HFF-Myc (cell line): ENCODE measurements at regions not wholly inside any gene's neighbourhood (a gene's known extent, or its start where the extent isn't known, plus 50 kb on each side); places are given as distances from the start of the nearest gene placed in this dataset.
"Not testable (repeated sequence)": the region's sequence is repeated elsewhere in the genome, so short reads cannot be mapped to it uniquely, and the experiment has no call there.

Source experiments
- DNase-seq: peaks from one replicate; pipeline ENCODE4 v3.0.0-alpha.2; 2011; ENCODE audit warnings: low read depth; ENCODE audit errors: extremely low read depth
- H3K4me3 ChIP-seq: replicated peaks from 2 replicates; pipeline ENCODE4 v1.5.1; 2011; ENCODE audit warnings: low read depth, mild to moderate bottlenecking, control low read depth, low read length
- TF ChIP-seq, protein P1 (sequence below): IDR thresholded peaks from 2 replicates; pipeline ENCODE4 v1.5.1; 2012; ENCODE audit warnings: mild to moderate bottlenecking, low read depth, low read length, control low read depth; ENCODE audit errors: missing control alignments

GRCh38 chr6:3970097-3970496 lies 108.8 kb downstream of the FAM217A start:
- H3K4me3 ChIP-seq = no peak overlapping the region
- TF ChIP-seq, protein P1, sequence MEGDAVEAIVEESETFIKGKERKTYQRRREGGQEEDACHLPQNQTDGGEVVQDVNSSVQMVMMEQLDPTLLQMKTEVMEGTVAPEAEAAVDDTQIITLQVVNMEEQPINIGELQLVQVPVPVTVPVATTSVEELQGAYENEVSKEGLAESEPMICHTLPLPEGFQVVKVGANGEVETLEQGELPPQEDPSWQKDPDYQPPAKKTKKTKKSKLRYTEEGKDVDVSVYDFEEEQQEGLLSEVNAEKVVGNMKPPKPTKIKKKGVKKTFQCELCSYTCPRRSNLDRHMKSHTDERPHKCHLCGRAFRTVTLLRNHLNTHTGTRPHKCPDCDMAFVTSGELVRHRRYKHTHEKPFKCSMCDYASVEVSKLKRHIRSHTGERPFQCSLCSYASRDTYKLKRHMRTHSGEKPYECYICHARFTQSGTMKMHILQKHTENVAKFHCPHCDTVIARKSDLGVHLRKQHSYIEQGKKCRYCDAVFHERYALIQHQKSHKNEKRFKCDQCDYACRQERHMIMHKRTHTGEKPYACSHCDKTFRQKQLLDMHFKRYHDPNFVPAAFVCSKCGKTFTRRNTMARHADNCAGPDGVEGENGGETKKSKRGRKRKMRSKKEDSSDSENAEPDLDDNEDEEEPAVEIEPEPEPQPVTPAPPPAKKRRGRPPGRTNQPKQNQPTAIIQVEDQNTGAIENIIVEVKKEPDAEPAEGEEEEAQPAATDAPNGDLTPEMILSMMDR = no peak
- DNase-seq = no peak

GRCh38 chr6:3973152-3973551 lies 105.8 kb downstream of the FAM217A start:
- H3K4me3 ChIP-seq, DNase-seq: not testable (repeated sequence)

- no peak overlapping the region for H3K4me3 ChIP-seq
- DNase-seq = peak; percentile 88
Observed at GRCh38 chr6:3977875-3978711, 100.8 kb downstream of the FAM217A start.

DNA sequence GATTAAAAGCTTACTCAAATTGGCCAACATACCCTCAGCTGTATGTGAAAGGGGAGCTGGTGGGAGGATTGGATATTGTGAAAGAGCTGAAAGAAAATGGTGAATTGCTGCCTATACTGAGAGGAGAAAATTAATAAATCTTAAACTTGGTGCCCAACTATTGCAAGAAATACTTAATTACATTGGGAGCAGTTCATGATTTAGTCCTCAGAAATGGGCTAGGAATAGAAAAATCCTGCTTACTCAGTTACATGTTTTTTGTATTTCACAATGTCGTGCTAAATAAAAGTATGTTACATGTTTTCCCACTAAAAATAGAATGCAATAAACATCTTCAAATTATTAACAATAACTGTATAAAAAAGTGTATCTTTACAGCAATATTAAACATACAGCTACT lies 100.0 kb downstream of the FAM217A start:
- H3K4me3 ChIP-seq, DNase-seq: not testable (repeated sequence)

More at GRCh38 chr6:3977875-3978711, 100.8 kb downstream of the FAM217A start:
- TF ChIP-seq, protein P1 = peak; percentile 77

DNA sequence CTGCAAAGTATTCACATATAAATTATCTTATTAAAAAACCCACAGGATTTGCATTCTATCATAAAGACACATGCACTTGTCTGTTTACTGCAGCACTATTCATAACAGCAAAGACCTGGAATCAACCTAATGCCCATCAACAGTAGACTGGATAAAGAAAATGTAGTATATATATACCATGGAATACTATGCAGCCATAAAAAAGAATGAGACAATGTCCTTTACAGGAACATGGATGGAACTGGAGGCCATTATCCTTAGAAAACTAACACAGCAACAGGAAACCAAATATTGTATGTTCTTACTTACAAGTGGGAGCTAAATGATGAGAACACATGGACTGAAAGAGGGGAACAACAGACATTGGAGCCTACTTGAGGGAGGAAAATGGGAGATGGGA lies 97.0 kb downstream of the FAM217A start:
- no peak overlapping the region for H3K4me3 ChIP-seq
- DNase-seq = no peak
- TF ChIP-seq, protein P1 = no peak

DNA sequence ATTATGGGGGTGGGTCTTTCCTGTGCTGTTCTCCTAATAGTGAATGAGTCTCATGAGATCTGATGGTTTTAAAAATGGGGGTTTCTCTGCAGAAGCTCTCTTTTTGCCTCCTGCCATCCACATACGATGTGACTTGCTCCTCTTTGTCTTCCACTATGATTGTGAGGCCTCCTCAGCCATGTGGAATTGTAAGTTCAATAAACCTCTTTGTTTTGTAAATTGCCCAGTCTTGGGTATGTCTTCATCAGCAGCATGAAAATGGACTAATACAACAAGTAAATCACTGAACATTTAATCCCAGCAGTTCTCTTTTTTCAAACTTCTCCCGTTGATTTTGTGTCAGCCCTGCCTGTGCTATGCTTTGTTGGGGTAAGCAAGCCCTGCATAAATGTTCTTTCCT lies 95.2 kb downstream of the FAM217A start:
- no peak for DNase-seq
- TF ChIP-seq, protein P1 = no peak
- H3K4me3 ChIP-seq = no peak overlapping the region

GRCh38 chr6:3984494-3984893 lies 94.4 kb downstream of the FAM217A start:
- TF ChIP-seq, protein P1 = no peak
- no peak for DNase-seq
- H3K4me3 ChIP-seq = no peak overlapping the region

GRCh38 chr6:3986241-3986640 lies 92.7 kb downstream of the FAM217A start:
- no peak overlapping the region for H3K4me3 ChIP-seq
- DNase-seq = no peak
- TF ChIP-seq, protein P1 = no peak
